T-helper 1 cell treated with Interleukin-12 subunit alpha and Interleukin-12 subunit beta and Interleukin-4 antibody, amounts not matched to agents 30 μg/mL and 1 μg/mL, for 36 hours (primary cell): ENCODE measurements at regions not wholly inside any gene's neighbourhood (a gene's known extent, or its start where the extent isn't known, plus 50 kb on each side); places are given as distances from the start of the nearest gene placed in this dataset.

Experiments used
- H3K27ac Mint-ChIP-seq: one replicate; pipeline ENCODE4 v1.8.0; 2021; ENCODE audit warnings: mild to moderate bottlenecking, mixed read lengths
- H3K27me3 Mint-ChIP-seq: one replicate; pipeline ENCODE4 v1.8.0; 2021; ENCODE audit warnings: low read depth, mixed read lengths
- H3K36me3 Mint-ChIP-seq: one replicate; pipeline ENCODE4 v1.8.0; 2021; ENCODE audit warnings: low read depth, mixed read lengths
- H3K4me1 Mint-ChIP-seq: one replicate; pipeline ENCODE4 v1.8.0; 2021; ENCODE audit warnings: low read depth, mixed read lengths
- H3K4me3 Mint-ChIP-seq: one replicate; pipeline ENCODE4 v1.8.0; 2021; ENCODE audit warnings: mild to moderate bottlenecking, moderate library complexity, mixed read lengths
- H3K9me3 Mint-ChIP-seq: one replicate; pipeline ENCODE4 v1.8.0; 2021; ENCODE audit warnings: mixed read lengths

GRCh38 chr2:105598829-105599698, 145.6 kb upstream of the NCK2 start:
- Mint-ChIP-seq H3K36me3 (no peaks in the 10 kb centered on the region), H3K27me3 (peaks cover 8% of the 10 kb centered on the region), H3K4me3 (no peak overlapping the region), H3K9me3 (no peaks in the 10 kb centered on the region), H3K4me1 (peaks cover 5% of the 10 kb centered on the region), H3K27ac (no peak overlapping the region)

GRCh38 chr2:105597806-105598803, 146.6 kb upstream of the NCK2 start:
- peaks cover 5% of the 10 kb centered on the region for H3K4me1 Mint-ChIP-seq
- no peaks in the 10 kb centered on the region for H3K9me3 Mint-ChIP-seq
- H3K27me3 Mint-ChIP-seq: peaks cover 7% of the 10 kb centered on the region
- no peaks in the 10 kb centered on the region for H3K36me3 Mint-ChIP-seq
- no peak overlapping the region for H3K27ac Mint-ChIP-seq
- no peak overlapping the region for H3K4me3 Mint-ChIP-seq

- Mint-ChIP-seq H3K36me3 (no peaks in the 10 kb centered on the region), H3K4me1 (peaks cover 5% of the 10 kb centered on the region), H3K4me3 (no peak overlapping the region), H3K9me3 (no peaks in the 10 kb centered on the region), H3K27me3 (peaks cover 1% of the 10 kb centered on the region), H3K27ac (no peak overlapping the region)
Observed at GRCh38 chr2:105597011-105597805, 147.5 kb upstream of the NCK2 start.

- Mint-ChIP-seq H3K4me3 (no peak overlapping the region), H3K27ac (no peak overlapping the region), H3K27me3 (no peaks in the 10 kb centered on the region), H3K9me3 (no peaks in the 10 kb centered on the region), H3K4me1 (peaks cover 5% of the 10 kb centered on the region), H3K36me3 (no peaks in the 10 kb centered on the region)
Observed at GRCh38 chr2:105596411-105596921, 148.2 kb upstream of the NCK2 start.

- Mint-ChIP-seq H3K4me3 (no peak overlapping the region), H3K4me1 (peaks cover 5% of the 10 kb centered on the region), H3K36me3 (no peaks in the 10 kb centered on the region), H3K9me3 (no peaks in the 10 kb centered on the region), H3K27ac (no peak overlapping the region), H3K27me3 (no peaks in the 10 kb centered on the region)
Observed at GRCh38 chr2:105595536-105595935, 149.2 kb upstream of the NCK2 start.

GRCh38 chr2:105593221-105593967, 151.3 kb upstream of the NCK2 start:
- Mint-ChIP-seq H3K4me3 (no peak overlapping the region), H3K27ac (no peak overlapping the region)

GRCh38 chr2:105592288-105592687, 152.4 kb upstream of the NCK2 start:
- no peaks in the 10 kb centered on the region for H3K4me1 Mint-ChIP-seq
- H3K36me3 Mint-ChIP-seq: no peaks in the 10 kb centered on the region
- H3K27ac Mint-ChIP-seq: no peak overlapping the region
- H3K27me3 Mint-ChIP-seq: no peaks in the 10 kb centered on the region
- peaks cover 22% of the 10 kb centered on the region for H3K9me3 Mint-ChIP-seq
- no peak overlapping the region for H3K4me3 Mint-ChIP-seq

More at GRCh38 chr2:105593221-105593967, 151.3 kb upstream of the NCK2 start:
- Mint-ChIP-seq H3K4me1 (no peaks in the 10 kb centered on the region), H3K9me3 (peaks cover 11% of the 10 kb centered on the region), H3K36me3 (no peaks in the 10 kb centered on the region), H3K27me3 (no peaks in the 10 kb centered on the region)

- Mint-ChIP-seq H3K27ac (no peak overlapping the region), H3K9me3 (peaks cover 23% of the 10 kb centered on the region), H3K36me3 (no peaks in the 10 kb centered on the region), H3K4me3 (no peak overlapping the region), H3K4me1 (no peaks in the 10 kb centered on the region), H3K27me3 (no peaks in the 10 kb centered on the region)
Observed at GRCh38 chr2:105590780-105591660, 153.7 kb upstream of the NCK2 start.

GRCh38 chr2:105588581-105588980, 156.1 kb upstream of the NCK2 start:
- Mint-ChIP-seq H3K36me3 (no peaks in the 10 kb centered on the region), H3K4me1 (peaks cover 2% of the 10 kb centered on the region), H3K4me3 (no peak overlapping the region), H3K9me3 (peaks cover 23% of the 10 kb centered on the region), H3K27ac (no peak overlapping the region), H3K27me3 (no peaks in the 10 kb centered on the region)

GRCh38 chr2:105587637-105588036, 157.1 kb upstream of the NCK2 start:
- Mint-ChIP-seq H3K36me3 (no peaks in the 10 kb centered on the region), H3K27ac (no peak overlapping the region), H3K27me3 (peaks cover 2% of the 10 kb centered on the region), H3K4me3 (no peak overlapping the region), H3K4me1 (peaks cover 2% of the 10 kb centered on the region), H3K9me3 (peaks cover 23% of the 10 kb centered on the region)

GRCh38 chr2:105584435-105585010, 160.2 kb upstream of the NCK2 start:
- Mint-ChIP-seq H3K9me3 (peaks cover 16% of the 10 kb centered on the region), H3K36me3 (no peaks in the 10 kb centered on the region), H3K27me3 (peaks cover 7% of the 10 kb centered on the region), H3K27ac (no peak overlapping the region), H3K4me1 (peaks cover 2% of the 10 kb centered on the region), H3K4me3 (no peak overlapping the region)

GRCh38 chr2:105582952-105583660, 161.6 kb upstream of the NCK2 start:
- Mint-ChIP-seq H3K27ac (no peak overlapping the region), H3K9me3 (peaks cover 10% of the 10 kb centered on the region), H3K36me3 (no peaks in the 10 kb centered on the region), H3K4me1 (peaks cover 2% of the 10 kb centered on the region), H3K27me3 (peaks cover 7% of the 10 kb centered on the region), H3K4me3 (no peak overlapping the region)
